ENCODE measurements at regions not wholly inside any gene's neighbourhood (a gene's known extent, or its start where the extent isn't known, plus 50 kb on each side); places are given as distances from the start of the nearest gene placed in this dataset.

- TF ChIP-seq POLR2A (IDR thresholded peaks at IDR 0.05; ENCODE audit: low read length) (no peak), GATA1 (IDR thresholded peaks at IDR 0.05; ENCODE audit: low read depth, low read length) (no peak)
These were observed 143.0 kb upstream of the HDAC9 start for GRCh38 chr7:18352339-18353255.

Measured in erythroblast (primary cell).